ENCODE measurements at regions not wholly inside any gene's neighbourhood (a gene's known extent, or its start where the extent isn't known, plus 50 kb on each side); places are given as distances from the start of the nearest gene placed in this dataset.

DNA sequence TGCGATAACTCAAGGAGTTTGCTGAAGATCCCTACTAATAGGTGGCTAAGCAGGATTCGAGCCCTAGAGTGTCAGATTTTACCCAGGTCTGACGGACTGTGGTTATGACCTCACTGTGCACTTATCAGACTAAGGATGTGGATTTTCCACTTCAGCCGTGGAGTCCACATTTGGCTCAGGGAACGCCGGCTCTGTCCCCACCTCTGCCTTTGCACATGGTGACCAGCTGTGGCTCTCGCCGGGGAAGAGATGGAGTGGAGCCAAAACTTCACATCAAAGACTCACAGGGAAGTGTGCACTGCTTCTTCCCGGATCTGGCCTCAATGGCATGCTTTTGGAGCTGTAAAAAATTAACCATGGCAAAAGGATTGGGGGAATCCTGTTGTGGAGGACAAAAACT is 249.3 kb upstream of the APCDD1 start:
- H3K36me3 ChIP-seq: no peaks in the 10 kb centered on the region
- DNase-seq: no peak
- H3K27me3 ChIP-seq: no peaks in the 10 kb centered on the region
- no peak overlapping the region for H3K4me3 ChIP-seq
- TF ChIP-seq CTCF (IDR thresholded peaks at IDR 0.05): no peak
- intact Hi-C loops (cut with DNase I): no loop called here
- no peak overlapping the region for H3K27ac ChIP-seq
- H3K4me1 ChIP-seq: no peaks in the 10 kb centered on the region
- no peak overlapping the region for H3K9ac ChIP-seq (ENCODE audit: low read depth in 2 of 2, low read length in 2 of 2)
- no peaks in the 10 kb centered on the region for H3K9me3 ChIP-seq

DNA sequence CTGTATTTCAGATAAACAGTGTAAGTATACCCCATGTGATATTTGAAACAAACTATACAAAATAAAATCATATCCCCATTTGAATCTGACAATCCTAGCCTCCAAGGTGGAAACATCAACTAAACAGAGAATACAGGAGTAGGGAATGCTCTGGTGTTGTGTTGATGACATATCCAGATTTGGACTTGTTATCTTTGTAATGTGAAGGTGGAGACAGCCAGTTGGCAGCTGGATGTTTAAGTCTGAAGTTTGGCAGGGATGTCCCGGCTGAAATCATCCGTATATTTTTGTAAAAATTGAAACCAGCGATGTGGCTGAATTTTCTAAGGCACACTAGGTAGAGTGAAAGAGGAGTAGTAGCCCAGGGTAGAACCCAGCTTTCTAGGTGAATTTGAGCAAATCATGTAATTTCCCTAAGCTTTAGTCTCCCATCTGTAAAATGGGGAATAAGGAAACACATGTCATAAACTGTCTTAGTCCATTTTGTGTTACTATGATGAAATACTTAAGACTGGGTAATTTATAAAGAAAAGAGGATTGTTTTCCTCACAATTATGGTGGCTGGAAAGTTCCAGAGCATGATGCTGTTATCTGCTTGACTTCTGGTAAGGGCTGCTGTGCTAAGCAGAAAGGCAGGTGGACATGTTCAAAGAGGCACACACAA is 246.6 kb upstream of the APCDD1 start:
- no peak for DNase-seq
- TF ChIP-seq CTCF (IDR thresholded peaks at IDR 0.05): no peak
- H3K27ac ChIP-seq: no peak overlapping the region
- no peak overlapping the region for H3K4me3 ChIP-seq
- H3K9me3 ChIP-seq: no peaks in the 10 kb centered on the region
- no peaks in the 10 kb centered on the region for H3K36me3 ChIP-seq
- no peak overlapping the region for H3K9ac ChIP-seq (ENCODE audit: low read depth in 2 of 2, low read length in 2 of 2)
- H3K4me1 ChIP-seq: no peaks in the 10 kb centered on the region
- H3K27me3 ChIP-seq: no peaks in the 10 kb centered on the region
- intact Hi-C loops (cut with DNase I): no loop called here

DNA sequence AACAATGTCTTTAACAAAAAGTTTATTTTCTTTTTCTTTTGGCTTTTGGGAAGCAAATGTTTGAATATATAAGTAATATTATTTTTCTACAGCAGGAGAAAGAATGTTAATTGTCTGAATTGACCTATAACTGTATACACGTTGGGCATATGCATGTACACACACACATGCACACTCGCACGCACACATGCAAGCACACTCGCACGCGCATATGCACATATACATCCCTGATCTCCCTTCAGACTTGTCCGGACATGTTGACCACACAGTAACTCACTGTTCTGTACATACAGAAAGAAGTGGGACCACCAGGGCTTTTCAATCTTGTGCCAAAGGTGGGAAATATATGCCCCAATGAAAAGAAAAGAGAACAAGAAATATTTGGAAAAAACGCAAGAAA is 245.1 kb upstream of the APCDD1 start:
- no peaks in the 10 kb centered on the region for H3K27me3 ChIP-seq
- H3K36me3 ChIP-seq: no peaks in the 10 kb centered on the region
- intact Hi-C loops (cut with DNase I): no loop called here
- H3K4me1 ChIP-seq: no peaks in the 10 kb centered on the region
- TF ChIP-seq CTCF (IDR thresholded peaks at IDR 0.05): no peak
- H3K9ac ChIP-seq (ENCODE audit: low read depth in 2 of 2, low read length in 2 of 2): no peak overlapping the region
- no peak for DNase-seq
- H3K4me3 ChIP-seq: no peak overlapping the region
- H3K27ac ChIP-seq: no peak overlapping the region
- H3K9me3 ChIP-seq: no peaks in the 10 kb centered on the region

DNA sequence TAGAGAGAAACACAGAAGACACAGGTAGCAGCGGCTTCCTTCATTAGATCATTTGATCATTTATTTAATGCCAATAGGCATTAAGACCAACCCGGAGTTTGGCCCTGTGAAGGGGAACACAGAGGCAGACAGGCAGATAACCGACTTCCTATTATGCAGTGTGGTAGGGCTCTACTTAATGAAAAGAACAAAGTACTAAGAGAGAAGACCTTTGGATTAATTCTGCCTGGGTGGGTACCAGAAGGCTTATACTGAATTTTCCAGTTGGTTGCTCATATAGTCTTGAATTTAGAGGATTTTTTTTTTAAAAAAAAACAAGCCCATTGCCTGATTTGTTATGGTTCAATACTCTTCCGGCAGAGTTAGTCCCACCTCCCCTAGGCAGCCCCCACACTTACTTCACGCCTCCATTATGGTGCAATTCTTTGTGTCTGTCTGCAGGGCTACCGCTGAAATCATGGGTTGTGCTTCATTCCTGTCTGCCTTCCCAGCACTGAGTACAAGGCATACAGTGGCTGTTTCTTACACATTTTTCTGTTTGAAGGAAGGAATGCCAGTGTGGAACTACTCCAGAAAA is 244.3 kb upstream of the APCDD1 start:
- no peak for DNase-seq
- intact Hi-C loops (cut with DNase I): no loop called here
- Histone ChIP-seq H3K4me1 (no peaks in the 10 kb centered on the region), H3K9me3 (no peaks in the 10 kb centered on the region), H3K27me3 (no peaks in the 10 kb centered on the region), H3K4me3 (no peak overlapping the region), H3K36me3 (no peaks in the 10 kb centered on the region), H3K9ac (ENCODE audit: low read depth in 2 of 2, low read length in 2 of 2) (no peak overlapping the region), H3K27ac (no peak overlapping the region)
- no peak for TF ChIP-seq CTCF (IDR thresholded peaks at IDR 0.05)

- DNase-seq: no peak
- no peaks in the 10 kb centered on the region for H3K9me3 ChIP-seq
- intact Hi-C loops (cut with DNase I): no loop called here
- H3K27me3 ChIP-seq: no peaks in the 10 kb centered on the region
- TF ChIP-seq CTCF (IDR thresholded peaks at IDR 0.05): no peak
- H3K4me1 ChIP-seq: no peaks in the 10 kb centered on the region
- no peak overlapping the region for H3K27ac ChIP-seq
- H3K36me3 ChIP-seq: no peaks in the 10 kb centered on the region
- H3K4me3 ChIP-seq: no peak overlapping the region
- H3K9ac ChIP-seq (ENCODE audit: low read depth in 2 of 2, low read length in 2 of 2): no peak overlapping the region
These were observed 240.9 kb upstream of the APCDD1 start for GRCh38 chr18:10213526-10213925.

Measured in colonic mucosa (tissue), 4 donors.